GM18511 (cell line): ENCODE measurements at regions not wholly inside any gene's neighbourhood (a gene's known extent, or its start where the extent isn't known, plus 50 kb on each side); places are given as distances from the start of the nearest gene placed in this dataset.
"Not testable (repeated sequence)": the region's sequence is repeated elsewhere in the genome, so short reads cannot be mapped to it uniquely, and the experiment has no call there.

ENCODE experiments used
- ATAC-seq: cut with Tn5 transposase; IDR thresholded peaks from one replicate; pipeline ENCODE4 v1.9.1; 2021; ENCODE audit warnings: mild to moderate bottlenecking, moderate library complexity; ENCODE audit not compliant: unreplicated experiment

DNA sequence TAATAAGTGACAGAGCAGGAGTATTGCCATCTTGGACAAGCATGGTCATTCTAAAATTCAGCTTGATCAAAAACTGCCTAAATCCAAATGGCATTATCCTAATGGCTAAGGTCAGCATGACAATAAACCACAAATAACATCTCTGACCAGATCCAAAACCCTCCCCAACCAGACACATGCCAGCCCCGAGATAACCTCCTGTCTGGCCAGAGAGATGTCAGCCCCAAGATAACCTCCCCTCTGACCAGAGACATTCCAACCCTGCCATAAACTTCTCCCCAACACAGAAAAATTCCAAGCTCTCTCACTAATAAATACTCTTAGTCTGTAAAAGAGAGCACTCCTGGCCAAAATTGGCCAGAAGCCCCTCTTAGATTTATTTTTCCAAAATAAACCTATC is 470.5 kb upstream of the UBE2E2 start:
- no peak for ATAC-seq

- no peak for ATAC-seq
Measured at GRCh38 chr3:22734207-22734606, 468.9 kb upstream of the UBE2E2 start.

- ATAC-seq, result no peak
Measured at GRCh38 chr3:22734756-22735155, 468.4 kb upstream of the UBE2E2 start.

DNA sequence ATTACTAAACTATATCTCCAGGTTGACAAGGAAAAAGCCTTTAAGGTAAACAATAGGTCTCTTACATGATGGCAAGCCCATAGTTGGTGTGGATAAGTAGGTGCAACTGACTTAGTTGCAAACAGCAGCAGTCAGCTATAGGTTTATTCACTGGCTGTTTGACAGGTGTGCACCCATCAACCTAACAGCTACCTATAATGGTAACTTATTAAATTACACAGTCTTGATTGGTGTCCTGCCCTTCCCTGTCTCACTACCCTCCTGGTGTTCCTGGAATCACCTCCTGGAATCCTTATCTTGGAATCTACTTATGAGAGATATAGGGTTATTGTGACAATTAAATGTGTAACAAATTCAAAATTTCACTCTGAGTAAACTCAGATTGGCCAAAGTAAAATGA is 467.8 kb upstream of the UBE2E2 start:
- ATAC-seq, result no peak

DNA sequence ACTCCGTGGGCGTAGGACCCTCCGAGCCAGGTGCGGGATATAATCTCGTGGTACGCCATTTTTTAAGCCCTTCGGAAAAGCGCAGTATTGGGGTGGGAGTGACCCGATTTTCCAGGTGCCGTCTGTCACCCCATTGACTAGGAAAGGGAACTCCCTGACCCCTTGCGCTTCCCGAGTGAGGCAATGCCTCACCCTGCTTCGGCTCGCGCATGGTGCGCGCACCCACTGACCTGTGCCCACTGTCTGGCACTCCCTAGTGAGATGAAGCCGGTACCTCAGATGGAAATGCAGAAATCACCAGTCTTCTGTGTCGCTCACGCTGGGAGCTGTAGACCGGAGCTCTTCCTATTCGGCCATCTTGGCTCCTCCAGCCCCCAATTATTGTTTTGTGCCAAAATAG is 459.7 kb upstream of the UBE2E2 start:
- not testable (repeated sequence) for ATAC-seq

DNA sequence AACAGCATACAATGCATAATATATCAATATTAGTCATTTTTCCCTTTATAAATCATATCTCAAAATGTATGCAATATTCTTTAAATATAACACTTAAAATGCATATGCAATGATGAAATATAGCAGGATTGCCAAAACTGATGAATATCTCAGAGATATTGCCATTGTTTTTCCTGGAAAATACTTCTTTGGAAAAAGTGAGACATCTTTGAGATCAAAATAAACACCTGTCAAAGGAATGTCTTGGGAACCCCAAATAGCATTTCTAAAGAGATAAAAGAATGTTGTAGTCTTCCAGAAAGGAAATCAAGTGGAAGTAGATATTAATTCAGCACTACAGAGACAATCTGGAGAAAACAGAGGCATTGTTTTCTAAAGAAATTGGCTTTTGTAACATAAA is 457.8 kb upstream of the UBE2E2 start:
- ATAC-seq, result no peak

GRCh38 chr3:22746221-22746620 is 456.9 kb upstream of the UBE2E2 start:
- no peak for ATAC-seq

GRCh38 chr3:22748453-22749045 is 454.6 kb upstream of the UBE2E2 start:
- no peak for ATAC-seq

- ATAC-seq, result no peak
Measured at GRCh38 chr3:22759636-22760310, 443.4 kb upstream of the UBE2E2 start.

DNA sequence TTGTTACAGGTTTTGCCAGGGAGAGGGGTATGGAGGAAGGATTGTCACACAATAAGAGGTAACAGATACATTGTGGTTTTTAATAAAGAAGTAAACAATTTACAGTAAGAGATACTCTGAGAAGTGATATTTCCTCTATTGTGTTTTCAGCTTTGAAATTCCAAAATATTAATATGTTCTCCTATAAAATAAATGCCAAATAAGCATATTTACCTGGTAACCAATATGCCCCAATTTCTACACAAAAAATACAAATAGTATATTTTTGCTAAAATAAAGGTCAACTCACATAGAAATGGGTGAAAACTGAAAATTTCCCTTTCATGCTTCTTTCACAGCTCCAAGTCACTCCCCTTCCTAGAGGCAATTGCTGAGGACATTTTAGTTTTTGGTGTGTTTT is 437.4 kb upstream of the UBE2E2 start:
- no peak for ATAC-seq

GRCh38 chr3:22777834-22778233 is 425.3 kb upstream of the UBE2E2 start:
- no peak for ATAC-seq

GRCh38 chr3:22779737-22780136 is 423.4 kb upstream of the UBE2E2 start:
- no peak for ATAC-seq

- no peak for ATAC-seq
Measured at GRCh38 chr3:22792533-22792932, 410.6 kb upstream of the UBE2E2 start.

DNA sequence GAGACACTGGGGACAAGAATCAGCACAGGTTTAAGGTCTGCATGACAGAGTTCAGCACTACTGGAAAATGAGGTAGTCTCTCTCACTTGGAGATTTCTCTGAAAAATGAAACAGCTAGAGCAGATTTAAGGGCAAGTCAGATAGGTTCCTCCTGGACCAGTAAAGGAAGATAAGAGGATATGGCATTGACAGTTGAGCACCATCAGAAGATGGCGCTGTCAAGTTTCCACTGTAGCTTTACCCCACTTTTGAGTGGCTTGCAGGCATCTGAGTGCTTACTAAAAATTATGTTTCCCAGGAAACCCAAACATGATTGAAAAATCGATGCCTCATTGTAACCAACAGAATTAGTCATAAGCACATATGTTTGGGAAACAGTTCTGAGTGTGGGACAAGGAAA is 407.2 kb upstream of the UBE2E2 start:
- no peak for ATAC-seq

- ATAC-seq, result no peak
Measured at GRCh38 chr3:22798461-22798860, 404.7 kb upstream of the UBE2E2 start.

GRCh38 chr3:22819209-22819608 is 383.9 kb upstream of the UBE2E2 start:
- ATAC-seq, result no peak

- no peak for ATAC-seq
Measured at GRCh38 chr3:22835041-22835440, 368.1 kb upstream of the UBE2E2 start.

DNA sequence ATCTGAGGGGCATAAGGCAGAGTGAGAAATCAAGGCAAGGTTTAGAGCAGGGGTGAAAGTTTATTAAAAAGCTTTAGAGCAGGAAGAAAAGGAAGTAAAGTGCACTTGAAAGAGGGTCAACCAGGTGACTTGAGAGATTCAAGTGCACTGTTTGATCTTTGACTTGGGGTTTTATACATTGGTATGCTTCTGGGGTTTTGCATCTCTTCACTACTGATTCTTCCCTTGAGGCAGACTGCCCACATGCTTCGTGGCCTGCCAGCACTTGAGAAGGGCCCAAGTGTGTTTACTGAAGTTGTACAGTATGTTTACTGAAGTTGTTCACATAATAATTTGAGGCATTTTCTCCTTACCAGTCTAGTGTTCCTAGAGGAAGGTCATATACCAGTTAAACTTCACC is 367.0 kb upstream of the UBE2E2 start:
- no peak for ATAC-seq

DNA sequence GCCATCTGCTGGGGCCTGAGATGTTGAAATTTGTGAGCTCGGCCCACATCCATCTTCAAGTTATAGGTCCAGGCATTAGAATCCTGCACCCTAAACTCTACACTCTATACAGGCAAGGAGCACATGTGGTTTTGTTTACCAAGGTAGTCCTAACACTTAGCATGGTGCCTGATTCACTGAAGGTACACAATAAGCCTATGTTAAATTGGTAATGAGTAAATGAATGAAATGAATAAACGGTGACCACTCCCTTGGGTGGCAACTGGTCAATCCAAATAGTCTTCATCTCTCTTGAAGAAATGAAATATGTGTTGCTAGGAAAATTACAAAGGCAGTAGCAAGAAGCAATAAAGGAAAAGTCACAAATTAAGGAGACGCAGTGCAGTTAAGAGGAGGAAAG is 359.3 kb upstream of the UBE2E2 start:
- no peak for ATAC-seq

GRCh38 chr3:22846566-22846965 is 356.6 kb upstream of the UBE2E2 start:
- no peak for ATAC-seq

DNA sequence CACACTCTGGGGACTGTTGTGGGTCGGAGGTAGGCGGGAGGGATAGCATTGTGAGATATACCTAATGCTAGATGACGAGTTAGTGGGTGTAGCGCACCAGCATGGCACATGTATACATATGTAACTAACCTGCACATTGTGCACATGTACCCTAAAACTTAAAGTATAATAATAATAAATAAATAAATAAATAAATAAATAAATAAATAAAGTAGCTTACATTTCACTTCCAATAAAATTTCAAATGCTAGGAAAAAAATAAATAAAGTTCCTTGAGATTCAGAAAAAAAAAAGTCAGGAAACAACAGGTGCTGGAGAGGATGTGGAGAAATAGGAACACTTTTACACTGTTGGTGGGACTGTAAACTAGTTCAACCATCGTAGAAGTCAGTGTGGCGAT is 353.5 kb upstream of the UBE2E2 start:
- ATAC-seq, result not testable (repeated sequence)

DNA sequence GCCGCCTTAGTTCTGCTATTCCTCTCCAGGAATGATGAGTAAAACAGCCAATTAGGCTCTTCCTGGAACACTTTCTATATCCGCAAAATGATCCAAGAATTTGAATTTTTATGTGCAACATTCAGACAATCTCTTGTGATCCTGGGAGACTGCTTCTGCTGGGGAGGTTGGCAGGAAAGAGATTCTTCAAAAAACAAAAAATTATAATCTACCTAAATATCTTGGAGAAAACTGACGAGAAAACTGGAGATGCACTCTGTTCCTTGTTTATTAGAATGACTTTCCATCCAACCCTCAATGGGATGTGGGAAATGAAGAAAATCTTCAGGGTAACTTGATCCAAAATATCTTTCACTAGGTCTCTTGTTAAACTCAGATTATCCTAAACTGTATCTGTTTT is 346.3 kb upstream of the UBE2E2 start:
- no peak for ATAC-seq

DNA sequence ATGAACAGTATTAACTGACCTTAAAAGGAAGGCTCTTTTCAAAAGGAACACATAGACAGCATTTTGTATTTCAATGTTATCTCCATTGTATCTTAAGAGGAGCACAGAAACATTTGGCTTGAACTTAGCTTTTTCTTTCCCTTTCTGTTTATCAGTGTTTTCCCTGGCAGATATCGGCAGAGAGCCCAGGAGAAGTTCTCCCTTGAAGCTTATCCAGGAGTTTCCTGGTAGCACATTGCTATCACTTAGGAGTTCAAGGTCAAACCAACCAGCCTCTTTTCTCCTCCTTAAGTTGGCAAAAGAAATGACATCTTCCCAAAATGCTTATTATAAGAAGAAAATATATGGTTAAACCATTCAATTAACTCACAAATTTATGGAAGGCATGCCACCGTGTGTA is 344.6 kb upstream of the UBE2E2 start:
- ATAC-seq, result no peak
